ENCODE measurements at regions not wholly inside any gene's neighbourhood (a gene's known extent, or its start where the extent isn't known, plus 50 kb on each side); places are given as distances from the start of the nearest gene placed in this dataset.

GRCh38 chr14:31966896-31967668 lies 110.0 kb upstream of the ARHGAP5 start:
- no peak for DNase-seq

- no peak for DNase-seq
These were observed 109.5 kb upstream of the ARHGAP5 start for GRCh38 chr14:31967669-31967975.

- DNase-seq, result no peak
These were observed 108.8 kb upstream of the ARHGAP5 start for GRCh38 chr14:31968107-31968810.

GRCh38 chr14:31968956-31969698 lies 108.0 kb upstream of the ARHGAP5 start:
- DNase-seq, result no peak

GRCh38 chr14:31969699-31970240 lies 107.3 kb upstream of the ARHGAP5 start:
- no peak for DNase-seq

- DNase-seq, result no peak
These were observed 106.4 kb upstream of the ARHGAP5 start for GRCh38 chr14:31970744-31971143.

- no peak for DNase-seq
These were observed 105.5 kb upstream of the ARHGAP5 start for GRCh38 chr14:31971612-31972011.

GRCh38 chr14:31977001-31977556 lies 100.0 kb upstream of the ARHGAP5 start:
- DNase-seq, result no peak

- DNase-seq, result no peak
These were observed 98.7 kb upstream of the ARHGAP5 start for GRCh38 chr14:31978423-31978822.

GRCh38 chr14:31982642-31983041 lies 94.5 kb upstream of the ARHGAP5 start:
- DNase-seq, result no peak

- no peak for DNase-seq
These were observed 90.7 kb upstream of the ARHGAP5 start for GRCh38 chr14:31986405-31986804.

- no peak for DNase-seq
These were observed 89.4 kb upstream of the ARHGAP5 start for GRCh38 chr14:31987721-31988120.

GRCh38 chr14:31988244-31988643 lies 88.9 kb upstream of the ARHGAP5 start:
- DNase-seq, result no peak

GRCh38 chr14:31990183-31990857 lies 86.8 kb upstream of the ARHGAP5 start:
- no peak for DNase-seq

- no peak for DNase-seq
These were observed 86.1 kb upstream of the ARHGAP5 start for GRCh38 chr14:31990926-31991572.

- DNase-seq, result no peak
These were observed 85.1 kb upstream of the ARHGAP5 start for GRCh38 chr14:31992011-31992447.

- DNase-seq, result no peak
These were observed 83.6 kb upstream of the ARHGAP5 start for GRCh38 chr14:31993521-31993951.

GRCh38 chr14:31994391-31995033 lies 82.6 kb upstream of the ARHGAP5 start:
- DNase-seq, result no peak

GRCh38 chr14:32003585-32003984 lies 73.5 kb upstream of the ARHGAP5 start:
- no peak for DNase-seq

GRCh38 chr14:32004300-32004699 lies 72.8 kb upstream of the ARHGAP5 start:
- DNase-seq, result no peak

GRCh38 chr14:32005628-32006027 lies 71.5 kb upstream of the ARHGAP5 start:
- DNase-seq, result no peak

Measured in DMS79 (cell line).